ENCODE measurements at regions not wholly inside any gene's neighbourhood (a gene's known extent, or its start where the extent isn't known, plus 50 kb on each side); places are given as distances from the start of the nearest gene placed in this dataset.

GRCh38 chr12:105774037-105774436 lies 364.7 kb downstream of the NUAK1 start:
- H3K4me1 Mint-ChIP-seq, result peaks cover 5% of the 10 kb centered on the region
- no peak overlapping the region for H3K27ac Mint-ChIP-seq
- H3K36me3 ChIP-seq (ENCODE audit: control insufficient read depth, insufficient read depth, low read length), result no peaks in the 10 kb centered on the region

GRCh38 chr12:105775343-105775742 lies 363.4 kb downstream of the NUAK1 start:
- Mint-ChIP-seq H3K4me3 (no peak overlapping the region), H3K9me3 (peaks cover 3% of the 10 kb centered on the region), H3K36me3 (ENCODE audit: low read depth) (no peaks in the 10 kb centered on the region), H3K4me1 (peaks cover 5% of the 10 kb centered on the region), H3K27me3 (ENCODE audit: insufficient read depth) (peaks cover 4% of the 10 kb centered on the region), H3K27ac (no peak overlapping the region)
- Histone ChIP-seq H3K27ac (ENCODE audit: low read depth, low read length) (no peak overlapping the region), H3K4me3 (ENCODE audit: low read length) (no peak overlapping the region), H3K4me1 (ENCODE audit: control insufficient read depth, insufficient read depth, low read length) (no peaks in the 10 kb centered on the region), H3K9me3 (ENCODE audit: control insufficient read depth, low read length) (no peaks in the 10 kb centered on the region), H3K9ac (ENCODE audit: extremely low read depth, low read length, poor library complexity, severe bottlenecking) (no peak overlapping the region), H3K27me3 (ENCODE audit: control insufficient read depth, insufficient read depth, low read length, poor library complexity, severe bottlenecking) (no peaks in the 10 kb centered on the region), H3K36me3 (ENCODE audit: control insufficient read depth, insufficient read depth, low read length) (no peaks in the 10 kb centered on the region)
- DNase-seq, result no peak
- TF ChIP-seq, protein P1, sequence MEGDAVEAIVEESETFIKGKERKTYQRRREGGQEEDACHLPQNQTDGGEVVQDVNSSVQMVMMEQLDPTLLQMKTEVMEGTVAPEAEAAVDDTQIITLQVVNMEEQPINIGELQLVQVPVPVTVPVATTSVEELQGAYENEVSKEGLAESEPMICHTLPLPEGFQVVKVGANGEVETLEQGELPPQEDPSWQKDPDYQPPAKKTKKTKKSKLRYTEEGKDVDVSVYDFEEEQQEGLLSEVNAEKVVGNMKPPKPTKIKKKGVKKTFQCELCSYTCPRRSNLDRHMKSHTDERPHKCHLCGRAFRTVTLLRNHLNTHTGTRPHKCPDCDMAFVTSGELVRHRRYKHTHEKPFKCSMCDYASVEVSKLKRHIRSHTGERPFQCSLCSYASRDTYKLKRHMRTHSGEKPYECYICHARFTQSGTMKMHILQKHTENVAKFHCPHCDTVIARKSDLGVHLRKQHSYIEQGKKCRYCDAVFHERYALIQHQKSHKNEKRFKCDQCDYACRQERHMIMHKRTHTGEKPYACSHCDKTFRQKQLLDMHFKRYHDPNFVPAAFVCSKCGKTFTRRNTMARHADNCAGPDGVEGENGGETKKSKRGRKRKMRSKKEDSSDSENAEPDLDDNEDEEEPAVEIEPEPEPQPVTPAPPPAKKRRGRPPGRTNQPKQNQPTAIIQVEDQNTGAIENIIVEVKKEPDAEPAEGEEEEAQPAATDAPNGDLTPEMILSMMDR (conservative IDR thresholded peaks at IDR 0.05), result no peak
- 99 to 100% methylated on average over 3 of the region's 3 CpGs for WGBS, 2 experiments (ENCODE audit: insufficient coverage in 1 of 2, insufficient read length in 1 of 2)

More at GRCh38 chr12:105774037-105774436, 364.7 kb downstream of the NUAK1 start:
- Histone ChIP-seq H3K4me1 (ENCODE audit: control insufficient read depth, insufficient read depth, low read length) (peaks cover 3% of the 10 kb centered on the region), H3K9me3 (ENCODE audit: control insufficient read depth, low read length) (no peaks in the 10 kb centered on the region), H3K27ac (ENCODE audit: low read depth, low read length) (no peak overlapping the region), H3K27me3 (ENCODE audit: control insufficient read depth, insufficient read depth, low read length, poor library complexity, severe bottlenecking) (no peaks in the 10 kb centered on the region), H3K4me3 (ENCODE audit: low read length) (no peak overlapping the region), H3K9ac (ENCODE audit: extremely low read depth, low read length, poor library complexity, severe bottlenecking) (no peak overlapping the region)
- H3K4me3 Mint-ChIP-seq, result no peak overlapping the region
- TF ChIP-seq, protein P1 (conservative IDR thresholded peaks at IDR 0.05), result no peak
- H3K27me3 Mint-ChIP-seq (ENCODE audit: insufficient read depth), result peaks cover 4% of the 10 kb centered on the region
- H3K9me3 Mint-ChIP-seq, result peaks cover 3% of the 10 kb centered on the region
- 79 to 90% methylated on average over 2 to 5 of the region's 5 CpGs for WGBS, 2 experiments (ENCODE audit: insufficient coverage in 1 of 2, insufficient read length in 1 of 2)
- H3K36me3 Mint-ChIP-seq (ENCODE audit: low read depth), result no peaks in the 10 kb centered on the region
- no peak for DNase-seq

- Histone ChIP-seq H3K4me3 (ENCODE audit: low read length) (no peak overlapping the region), H3K4me1 (ENCODE audit: control insufficient read depth, insufficient read depth, low read length) (no peaks in the 10 kb centered on the region), H3K9ac (ENCODE audit: extremely low read depth, low read length, poor library complexity, severe bottlenecking) (no peak overlapping the region), H3K27ac (ENCODE audit: low read depth, low read length) (no peak overlapping the region), H3K36me3 (ENCODE audit: control insufficient read depth, insufficient read depth, low read length) (no peaks in the 10 kb centered on the region), H3K27me3 (ENCODE audit: control insufficient read depth, insufficient read depth, low read length, poor library complexity, severe bottlenecking) (no peaks in the 10 kb centered on the region), H3K9me3 (ENCODE audit: control insufficient read depth, low read length) (no peaks in the 10 kb centered on the region)
- Mint-ChIP-seq H3K27me3 (ENCODE audit: insufficient read depth) (no peaks in the 10 kb centered on the region), H3K9me3 (peaks cover 5% of the 10 kb centered on the region), H3K36me3 (ENCODE audit: low read depth) (peaks cover under 1% of the 10 kb centered on the region), H3K4me1 (no peaks in the 10 kb centered on the region), H3K4me3 (no peak overlapping the region), H3K27ac (no peak overlapping the region)
- DNase-seq, result no peak
- TF ChIP-seq, protein P1 (conservative IDR thresholded peaks at IDR 0.05), result no peak
- 93 to 97% methylated on average over 6 to 8 of the region's 8 CpGs for WGBS, 2 experiments (ENCODE audit: insufficient coverage in 1 of 2, insufficient read length in 1 of 2)
These were observed 354.5 kb downstream of the NUAK1 start for GRCh38 chr12:105783983-105784947.

Measured in endodermal cell (in vitro differentiated cells).